Liver (tissue), 8 donors: ENCODE measurements at regions not wholly inside any gene's neighbourhood (a gene's known extent, or its start where the extent isn't known, plus 50 kb on each side); places are given as distances from the start of the nearest gene placed in this dataset.

Experiments
- DNase-seq: peaks from one replicate; pipeline ENCODE4 v3.0.0-alpha.2; 2017; ENCODE audit warnings: low spot score
- H3K27ac ChIP-seq, 2 donors: one replicate each; pipeline ENCODE4 v1.7.0; 2013; ENCODE audit warnings: inconsistent platforms in 2 of 2, low read length in 2 of 2, control low read depth in 1 of 2, low read depth in 1 of 2, mild to moderate bottlenecking in 1 of 2
- H3K27me3 ChIP-seq, 4 donors: one replicate each; pipeline versions ENCODE4 v1.6.1 to v1.7.0; 2013; ENCODE audit warnings: low read length in 3 of 4, inconsistent platforms in 1 of 4, mild to moderate bottlenecking in 1 of 4, moderate library complexity in 1 of 4; ENCODE audit not compliant: control insufficient read depth in 4 of 4, insufficient read depth in 4 of 4
- H3K36me3 ChIP-seq, 4 donors: one replicate each; pipeline versions ENCODE4 v1.6.1 to v1.7.0; 2013; ENCODE audit warnings: low read length in 3 of 4, mild to moderate bottlenecking in 3 of 4, low read depth in 1 of 4, moderate library complexity in 1 of 4; ENCODE audit not compliant: control insufficient read depth in 4 of 4, insufficient read depth in 3 of 4
- H3K4me1 ChIP-seq, 4 donors: one replicate each; pipeline versions ENCODE4 v1.6.1 to v1.7.0; 2013; ENCODE audit warnings: low read length in 3 of 4, mild to moderate bottlenecking in 3 of 4, moderate library complexity in 1 of 4; ENCODE audit not compliant: control insufficient read depth in 4 of 4, insufficient read depth in 4 of 4
- H3K4me3 ChIP-seq, 3 donors: one replicate each; pipeline versions ENCODE4 v1.6.1 to v1.7.0; 2013; ENCODE audit warnings: low read length in 3 of 3, control low read depth in 1 of 3, low read depth in 1 of 3, mild to moderate bottlenecking in 1 of 3
- H3K9ac ChIP-seq, 2 donors: one replicate each; pipeline ENCODE4 v1.7.0; 2013; ENCODE audit warnings: low read length in 2 of 2, mild to moderate bottlenecking in 2 of 2, moderate library complexity in 2 of 2, control low read depth in 1 of 2, low read depth in 1 of 2
- H3K9me3 ChIP-seq, 4 donors: one replicate each; pipeline versions ENCODE4 v1.6.1 to v1.7.0; 2013; ENCODE audit warnings: low read length in 3 of 4; ENCODE audit not compliant: control insufficient read depth in 4 of 4
- CTCF ChIP-seq: fragments of 150-350 bp; IDR thresholded peaks from 2 replicates; pipeline ENCODE4 v1.5.1; 2017; ENCODE audit warnings: improper control_type of control experiment, low read depth, low read length; ENCODE audit not compliant: missing input control
- EGR1 ChIP-seq, 2 donors: IDR thresholded peaks; 2 replicates each; pipeline ENCODE4 v1.6.1; 2016 to 2018; ENCODE audit warnings: antibody characterized with exemption in 2 of 2, low read depth in 2 of 2
- FOXA1 ChIP-seq: IDR thresholded peaks from 2 replicates; pipeline ENCODE4 v1.6.1; 2016; ENCODE audit warnings: antibody characterized with exemption
- FOXA2 ChIP-seq: IDR thresholded peaks from 2 replicates; pipeline ENCODE4 v1.6.1; 2016; ENCODE audit warnings: antibody characterized with exemption
- GABPA ChIP-seq, 2 donors: IDR thresholded peaks in 1 of 2; conservative IDR thresholded peaks in 1 of 2; 2 replicates each; pipeline ENCODE4 v1.6.1; 2016; ENCODE audit warnings: antibody characterized with exemption in 2 of 2, mild to moderate bottlenecking in 1 of 2, moderate library complexity in 1 of 2
- HNF4A ChIP-seq, 2 donors: conservative IDR thresholded peaks; 2 replicates each; pipeline ENCODE4 v1.6.1; 2016; ENCODE audit warnings: antibody characterized with exemption in 2 of 2, mild to moderate bottlenecking in 2 of 2
- HNF4G ChIP-seq: IDR thresholded peaks from 2 replicates; pipeline ENCODE4 v1.6.1; 2016; ENCODE audit warnings: antibody characterized with exemption
- JUND ChIP-seq, 2 donors: IDR thresholded peaks; 2 replicates each; pipeline ENCODE4 v1.6.1; 2016; ENCODE audit warnings: antibody characterized with exemption in 2 of 2
- NR2F2 ChIP-seq: IDR thresholded peaks from 2 replicates; pipeline ENCODE4 v1.6.1; 2016; ENCODE audit warnings: antibody characterized with exemption
- RAD21 ChIP-seq, 2 donors: IDR thresholded peaks; 2 replicates each; pipeline ENCODE4 v1.6.1; 2016; ENCODE audit warnings: antibody characterized with exemption in 2 of 2, mild to moderate bottlenecking in 2 of 2
- REST ChIP-seq: IDR thresholded peaks from 2 replicates; pipeline ENCODE4 v1.6.1; 2016; ENCODE audit warnings: antibody characterized with exemption, mild to moderate bottlenecking
- RXRA ChIP-seq, 2 donors: IDR thresholded peaks; 2 replicates each; pipeline ENCODE4 v1.6.1; 2017 to 2018; ENCODE audit warnings: antibody characterized with exemption in 2 of 2, mild to moderate bottlenecking in 1 of 2
- SP1 ChIP-seq: IDR thresholded peaks from 2 replicates; pipeline ENCODE4 v1.6.1; 2018; ENCODE audit warnings: antibody characterized with exemption, mild to moderate bottlenecking
- TAF1 ChIP-seq: conservative IDR thresholded peaks from 2 replicates; pipeline ENCODE4 v1.6.1; 2016; ENCODE audit warnings: antibody characterized with exemption, mild to moderate bottlenecking
- YY1 ChIP-seq: IDR thresholded peaks from 2 replicates; pipeline ENCODE4 v1.6.1; 2016; ENCODE audit warnings: antibody characterized with exemption, mild to moderate bottlenecking
- ZBTB33 ChIP-seq: IDR thresholded peaks from 2 replicates; pipeline ENCODE4 v1.6.1; 2016; ENCODE audit warnings: antibody characterized with exemption
- WGBS: extraction: QIAGEN DNeasy Blood & Tissue Kit; methylation state at CpG from one replicate; pipeline ENCODE4 v1.1.7; 2013; 5-methylcytosine and 5-hydroxymethylcytosine counted together
- TF ChIP-seq, protein P1 (sequence below): IDR thresholded peaks from 2 replicates; pipeline ENCODE4 v1.6.1; 2016; ENCODE audit warnings: antibody characterized with exemption
- TF ChIP-seq, protein P2 (sequence below): IDR thresholded peaks from 2 replicates; pipeline ENCODE4 v1.6.1; 2016; ENCODE audit warnings: antibody characterized with exemption
- donor health status: healthy.
- donor health status: healthy.
- donor health status: healthy.
- donor health status: healthy.
- donor health status: healthy.

GRCh38 chr5:172586125-172587060, 54.7 kb upstream of the NEURL1B start:
- Histone ChIP-seq H3K27me3 (no peaks in the 10 kb centered on the region), H3K4me1 (no peaks in the 10 kb centered on the region), H3K4me3 (no peak overlapping the region), H3K27ac (no peak overlapping the region), H3K9ac (no peak overlapping the region), H3K9me3 (no peaks in the 10 kb centered on the region), H3K36me3 (no peaks in the 10 kb centered on the region)
- 50% methylated on average over 22 of the region's 22 CpGs for WGBS
- TF ChIP-seq, protein P1, sequence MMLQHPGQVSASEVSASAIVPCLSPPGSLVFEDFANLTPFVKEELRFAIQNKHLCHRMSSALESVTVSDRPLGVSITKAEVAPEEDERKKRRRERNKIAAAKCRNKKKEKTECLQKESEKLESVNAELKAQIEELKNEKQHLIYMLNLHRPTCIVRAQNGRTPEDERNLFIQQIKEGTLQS = no peak
- TF ChIP-seq RXRA (IDR thresholded peaks at IDR 0.05) (no peak), EGR1 (IDR thresholded peaks at IDR 0.05; ENCODE audit: low read depth in 2 of 2) (no peak), JUND (IDR thresholded peaks at IDR 0.05) (no peak), HNF4A (conservative IDR thresholded peaks at IDR 0.05) (no peak), TAF1 (no peak), FOXA1 (no peak), RAD21 (IDR thresholded peaks at IDR 0.05) (no peak), FOXA2 (no peak), HNF4G (no peak), GABPA (IDR thresholded peaks at IDR 0.05 in 1 of 2, conservative IDR thresholded peaks at IDR 0.05 in 1 of 2) (no peak), CTCF (no peak), YY1 (no peak), SP1 (no peak), ZBTB33 (no peak), NR2F2 (no peak), REST (no peak)
- TF ChIP-seq, protein P2, sequence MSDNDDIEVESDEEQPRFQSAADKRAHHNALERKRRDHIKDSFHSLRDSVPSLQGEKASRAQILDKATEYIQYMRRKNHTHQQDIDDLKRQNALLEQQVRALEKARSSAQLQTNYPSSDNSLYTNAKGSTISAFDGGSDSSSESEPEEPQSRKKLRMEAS = no peak
- DNase-seq = no peak
